GM23248 (cell line): ENCODE measurements at regions not wholly inside any gene's neighbourhood (a gene's known extent, or its start where the extent isn't known, plus 50 kb on each side); places are given as distances from the start of the nearest gene placed in this dataset.

Experiments used
- DNase-seq: peaks from one replicate; pipeline ENCODE4 v3.0.0-alpha.2; 2015
- H2AFZ ChIP-seq: fragments of 200-600 bp; sonication (generic); 2 replicates; pipeline ENCODE4 v1.6.1; 2016; ENCODE audit warnings: antibody characterized with exemption
- H3F3A ChIP-seq: fragments of 200-600 bp; sonication (generic); 2 replicates; pipeline ENCODE4 v1.6.1; 2016; ENCODE audit warnings: mild to moderate bottlenecking, antibody characterized with exemption, mixed run types; ENCODE audit not compliant: insufficient read depth
- H3K27ac ChIP-seq: fragments of 200-600 bp; sonication (generic); 2 replicates; pipeline ENCODE4 v1.5.1; 2016; ENCODE audit warnings: mild to moderate bottlenecking
- H3K27me3 ChIP-seq: fragments of 200-600 bp; sonication (generic); replicated peaks from 2 replicates; pipeline ENCODE4 v1.6.1; 2016; ENCODE audit warnings: mild to moderate bottlenecking; ENCODE audit not compliant: insufficient read depth
- H3K36me3 ChIP-seq: fragments of 200-600 bp; sonication (generic); 2 replicates; pipeline ENCODE4 v1.6.1; 2016; ENCODE audit warnings: low read depth, mild to moderate bottlenecking
- H3K4me1 ChIP-seq: fragments of 200-600 bp; sonication (generic); 2 replicates; pipeline ENCODE4 v1.6.1; 2016; ENCODE audit warnings: mild to moderate bottlenecking; ENCODE audit not compliant: insufficient read depth
- H3K4me2 ChIP-seq: fragments of 200-600 bp; sonication (generic); one replicate; pipeline ENCODE4 v1.6.1; 2016; ENCODE audit warnings: mild to moderate bottlenecking; ENCODE audit not compliant: unreplicated experiment
- H3K4me3 ChIP-seq: fragments of 200-600 bp; sonication (generic); 2 replicates; pipeline ENCODE4 v1.5.1; 2016; ENCODE audit warnings: mild to moderate bottlenecking
- H3K79me2 ChIP-seq: fragments of 200-600 bp; sonication (generic); 2 replicates; pipeline ENCODE4 v1.6.1; 2016; ENCODE audit warnings: mild to moderate bottlenecking; ENCODE audit not compliant: insufficient read depth
- H3K9ac ChIP-seq: fragments of 200-600 bp; sonication (generic); 2 replicates; pipeline ENCODE4 v1.6.1; 2016; ENCODE audit warnings: mild to moderate bottlenecking
- H3K9me2 ChIP-seq: fragments of 200-600 bp; sonication (generic); 2 replicates; pipeline ENCODE4 v1.6.1; 2016; ENCODE audit warnings: mixed run types, mild to moderate bottlenecking, moderate library complexity; ENCODE audit not compliant: insufficient read depth
- H3K9me3 ChIP-seq: fragments of 200-600 bp; sonication (generic); one replicate; pipeline ENCODE4 v1.6.1; 2017; ENCODE audit warnings: low read depth
- H4K20me1 ChIP-seq: fragments of 200-600 bp; sonication (generic); 2 replicates; pipeline ENCODE4 v1.6.0; 2016; ENCODE audit not compliant: insufficient read depth
- EZH2 ChIP-seq: fragments of 200-600 bp; sonication (generic); IDR thresholded peaks from 2 replicates; pipeline ENCODE4 v1.6.1; 2018; ENCODE audit warnings: antibody characterized with exemption, mild to moderate bottlenecking; ENCODE audit not compliant: insufficient read depth, poor library complexity, severe bottlenecking
- EZH2phosphoT487 ChIP-seq: fragments of 200-600 bp; sonication (generic); IDR thresholded peaks from 2 replicates; pipeline ENCODE4 v1.6.1; 2018; ENCODE audit warnings: antibody characterized with exemption, moderate library complexity, mild to moderate bottlenecking, low read depth; ENCODE audit not compliant: insufficient read depth
- WGBS, 2 experiments: methylation state at CpG; one replicate each; pipeline ENCODE4 v1.1.6; 2015 to 2017; ENCODE audit warnings: low lambda C conversion rate in 2 of 2, low coverage in 1 of 2; ENCODE audit errors: missing lambda C conversion rate in 2 of 2; 5-methylcytosine and 5-hydroxymethylcytosine counted together
- in situ Hi-C: fragments of 300-500 bp; cut with MboI; formaldehyde crosslinking; loops from 2 replicates; pipeline ENCODE4 v1.15.0; 2020

GRCh38 chr9:124185413-124185812 is 72.3 kb upstream of the NEK6 start:
- H3K4me2 ChIP-seq = no peak overlapping the region
- no peaks in the 10 kb centered on the region for H3K9me3 ChIP-seq
- no peak overlapping the region for H3K9ac ChIP-seq
- no peaks in the 10 kb centered on the region for H3K4me1 ChIP-seq
- H4K20me1 ChIP-seq = no peaks in the 10 kb centered on the region
- peaks cover 32% of the 10 kb centered on the region for H3K27me3 ChIP-seq
- no peaks in the 10 kb centered on the region for H3K79me2 ChIP-seq
- no peak overlapping the region for H3K4me3 ChIP-seq
- H3K27ac ChIP-seq = no peak overlapping the region
- in situ Hi-C loops = no loop called here
- 54 to 67% methylated on average over 5 of the region's 5 CpGs for WGBS, 2 experiments
- H3K36me3 ChIP-seq = no peaks in the 10 kb centered on the region
- H3F3A ChIP-seq = no peaks in the 10 kb centered on the region
- no peak for TF ChIP-seq EZH2phosphoT487
- TF ChIP-seq EZH2 = no peak
- DNase-seq = no peak
- no peak overlapping the region for H2AFZ ChIP-seq
- no peaks in the 10 kb centered on the region for H3K9me2 ChIP-seq

GRCh38 chr9:124187311-124187710 is 70.4 kb upstream of the NEK6 start:
- Histone ChIP-seq H3K4me3 (no peak overlapping the region), H2AFZ (no peak overlapping the region), H3K36me3 (no peaks in the 10 kb centered on the region), H3K27me3 (peaks cover 26% of the 10 kb centered on the region), H3K9me2 (no peaks in the 10 kb centered on the region), H3K27ac (no peak overlapping the region), H3K9me3 (no peaks in the 10 kb centered on the region), H4K20me1 (no peaks in the 10 kb centered on the region), H3K79me2 (no peaks in the 10 kb centered on the region), H3K9ac (no peak overlapping the region), H3K4me2 (no peak overlapping the region), H3F3A (no peaks in the 10 kb centered on the region), H3K4me1 (no peaks in the 10 kb centered on the region)
- in situ Hi-C loops = no loop called here
- TF ChIP-seq EZH2 = no peak
- DNase-seq = no peak
- WGBS, 2 experiments = 22% methylated on average over 3 of the region's 3 CpGs

GRCh38 chr9:124188331-124189110 is 69.2 kb upstream of the NEK6 start:
- no peak overlapping the region for H3K27ac ChIP-seq
- in situ Hi-C loops = no loop called here
- 55 to 64% methylated on average over 3 of the region's 3 CpGs for WGBS, 2 experiments

DNA sequence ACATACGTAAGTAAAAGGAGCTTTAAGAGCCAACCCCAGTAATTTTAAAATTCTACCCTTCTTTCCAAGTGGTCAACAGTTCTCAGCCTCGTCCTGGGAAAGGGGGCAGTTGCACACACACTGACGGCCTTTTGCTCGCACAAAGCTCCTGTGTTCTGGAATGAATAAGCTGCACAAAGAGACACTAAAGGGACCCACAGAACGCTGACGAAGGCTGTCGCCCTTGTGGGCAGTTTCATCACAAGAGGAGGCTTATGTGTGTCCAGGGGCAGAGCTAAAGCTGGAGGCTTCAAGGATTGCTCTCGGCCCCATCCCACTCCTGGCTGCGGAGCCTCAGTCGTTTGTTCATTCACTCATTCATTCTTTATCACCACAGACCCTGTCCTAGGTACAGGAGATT is 67.0 kb upstream of the NEK6 start:
- Histone ChIP-seq H3K4me3 (no peak overlapping the region), H3K4me1 (no peaks in the 10 kb centered on the region), H3K4me2 (no peak overlapping the region), H3K27ac (no peak overlapping the region), H4K20me1 (no peaks in the 10 kb centered on the region), H3K79me2 (no peaks in the 10 kb centered on the region), H3K9me3 (no peaks in the 10 kb centered on the region), H3K9me2 (no peaks in the 10 kb centered on the region), H2AFZ (no peak overlapping the region), H3K36me3 (no peaks in the 10 kb centered on the region), H3F3A (no peaks in the 10 kb centered on the region), H3K9ac (no peak overlapping the region), H3K27me3 (no peaks in the 10 kb centered on the region)
- 78 to 81% methylated on average over 10 of the region's 10 CpGs for WGBS, 2 experiments
- no peak for DNase-seq
- no peak for TF ChIP-seq EZH2
- no peak for TF ChIP-seq EZH2phosphoT487
- in situ Hi-C loops = no loop called here

More at GRCh38 chr9:124188331-124189110, 69.2 kb upstream of the NEK6 start:
- H2AFZ ChIP-seq = no peak overlapping the region
- H3K9me3 ChIP-seq = no peaks in the 10 kb centered on the region
- no peak overlapping the region for H3K9ac ChIP-seq
- H4K20me1 ChIP-seq = no peaks in the 10 kb centered on the region
- H3K27me3 ChIP-seq = peaks cover 16% of the 10 kb centered on the region; the same call in 1 of the 2 replicates
- no peak overlapping the region for H3K4me2 ChIP-seq
- H3K36me3 ChIP-seq = no peaks in the 10 kb centered on the region
- no peaks in the 10 kb centered on the region for H3F3A ChIP-seq
- no peaks in the 10 kb centered on the region for H3K79me2 ChIP-seq
- DNase-seq = no peak
- H3K9me2 ChIP-seq = no peaks in the 10 kb centered on the region
- no peak overlapping the region for H3K4me3 ChIP-seq
- TF ChIP-seq EZH2 (no peak), EZH2phosphoT487 (no peak)
- H3K4me1 ChIP-seq = no peaks in the 10 kb centered on the region
